ENCODE measurements at regions not wholly inside any gene's neighbourhood (a gene's known extent, or its start where the extent isn't known, plus 50 kb on each side); places are given as distances from the start of the nearest gene placed in this dataset.

- H3K4me3 ChIP-seq (ENCODE audit: low read depth, poor library complexity, severe bottlenecking): no peak overlapping the region
- intact Hi-C loops (cut with DNase I; ENCODE audit: low total_unique reads): no loop called here
- TF ChIP-seq POLR2A (IDR thresholded peaks at IDR 0.05) (no peak), CTCF (IDR thresholded peaks at IDR 0.05) (no peak)
- DNase-seq (ENCODE audit: low spot score in 2 of 2): no peak
Measured at GRCh38 chr19:32146664-32147063, 198.7 kb upstream of the ZNF507 start.

GRCh38 chr19:32150605-32151004 lies 194.8 kb upstream of the ZNF507 start:
- no peak overlapping the region for H3K4me3 ChIP-seq (ENCODE audit: low read depth, poor library complexity, severe bottlenecking)
- intact Hi-C loops (cut with DNase I; ENCODE audit: low total_unique reads): no loop called here
- no peak for DNase-seq (ENCODE audit: low spot score in 2 of 2)
- TF ChIP-seq CTCF (IDR thresholded peaks at IDR 0.05) (no peak), POLR2A (IDR thresholded peaks at IDR 0.05) (no peak)

- 88 to 90% methylated on average over 4 of the region's 4 CpGs for WGBS, 2 donors
- no peak overlapping the region for H3K4me3 ChIP-seq (ENCODE audit: low read depth, poor library complexity, severe bottlenecking)
- intact Hi-C loops (cut with DNase I; ENCODE audit: low total_unique reads): no loop called here
- TF ChIP-seq POLR2A (IDR thresholded peaks at IDR 0.05) (no peak), CTCF (IDR thresholded peaks at IDR 0.05) (no peak)
- no peak for DNase-seq (ENCODE audit: low spot score in 2 of 2)
Measured at GRCh38 chr19:32154418-32154817, 191.0 kb upstream of the ZNF507 start.

- no peak for TF ChIP-seq POLR2A (IDR thresholded peaks at IDR 0.05)
- TF ChIP-seq CTCF (IDR thresholded peaks at IDR 0.05): no peak
- intact Hi-C loops (cut with DNase I; ENCODE audit: low total_unique reads): no loop called here
- no peak overlapping the region for H3K4me3 ChIP-seq (ENCODE audit: low read depth, poor library complexity, severe bottlenecking)
- DNase-seq (ENCODE audit: low spot score in 2 of 2): peak in 1 of 2 donors; percentile 26
- 70 to 77% methylated on average over 3 of the region's 3 CpGs for WGBS, 2 donors
Measured at GRCh38 chr19:32164384-32164992, 180.9 kb upstream of the ZNF507 start.

- intact Hi-C loops (cut with DNase I; ENCODE audit: low total_unique reads): no loop called here
- H3K4me3 ChIP-seq (ENCODE audit: low read depth, poor library complexity, severe bottlenecking): no peak overlapping the region
- TF ChIP-seq POLR2A (IDR thresholded peaks at IDR 0.05): no peak
- no peak for TF ChIP-seq CTCF (IDR thresholded peaks at IDR 0.05)
- peak in 1 of 2 donors; percentile 31 for DNase-seq (ENCODE audit: low spot score in 2 of 2)
- WGBS, 2 donors: 78 to 80% methylated on average over 11 of the region's 11 CpGs
Measured at GRCh38 chr19:32165141-32165540, 180.3 kb upstream of the ZNF507 start.

- WGBS, 2 donors: 78 to 79% methylated on average over 16 of the region's 16 CpGs
- intact Hi-C loops (cut with DNase I; ENCODE audit: low total_unique reads): no loop called here
- H3K4me3 ChIP-seq (ENCODE audit: low read depth, poor library complexity, severe bottlenecking): no peak overlapping the region
- DNase-seq (ENCODE audit: low spot score in 2 of 2): peak in 1 of 2 donors; percentile 32
- TF ChIP-seq POLR2A (IDR thresholded peaks at IDR 0.05) (no peak), CTCF (IDR thresholded peaks at IDR 0.05) (no peak)
Measured at GRCh38 chr19:32165750-32166149, 179.7 kb upstream of the ZNF507 start.
